ENCODE measurements at regions not wholly inside any gene's neighbourhood (a gene's known extent, or its start where the extent isn't known, plus 50 kb on each side); places are given as distances from the start of the nearest gene placed in this dataset.

- intact Hi-C loops (cut with micrococcal nuclease; ENCODE audit: unreplicated experiment), result no loop called here
- ChIA-PET POLR2A (ENCODE audit: unreplicated experiment) (no interaction called here), CTCF (no interaction called here)
- no TSS peak for BruUV-seq (replicated peaks)
- H3K4me1 ChIP-seq (replicated peaks; ENCODE audit: insufficient read depth), result no peaks in the 10 kb centered on the region
- H3K9me2 ChIP-seq (ENCODE audit: insufficient read depth), result no peaks in the 10 kb centered on the region
- no peak overlapping the region for H3K27ac ChIP-seq
- H4K20me1 ChIP-seq (ENCODE audit: insufficient read depth), result no peaks in the 10 kb centered on the region
- no peak overlapping the region for H3K4me3 ChIP-seq
- H3K27me3 ChIP-seq (ENCODE audit: insufficient read depth, low read depth), result no peaks in the 10 kb centered on the region
- H3K36me3 ChIP-seq (ENCODE audit: low read depth), result no peaks in the 10 kb centered on the region
- no peaks in the 10 kb centered on the region for H3F3A ChIP-seq (ENCODE audit: insufficient read depth, low read depth)
- no peaks in the 10 kb centered on the region for H3K79me2 ChIP-seq (ENCODE audit: low read depth)
- no peak for TF ChIP-seq CTCF (conservative IDR thresholded peaks at IDR 0.05)
- TF ChIP-seq EZH2 (IDR thresholded peaks at IDR 0.05; ENCODE audit: low read depth), result no peak
- no peak overlapping the region for H3K4me2 ChIP-seq
- DNase-seq, result no peak
- no peak overlapping the region for H2AFZ ChIP-seq
- no peaks in the 10 kb centered on the region for H3K9me3 ChIP-seq (ENCODE audit: insufficient read depth, low read depth)
Measured at GRCh38 chr10:108436096-108436495, 1271.6 kb upstream of the SORCS1 start.

- Histone ChIP-seq H3F3A (ENCODE audit: insufficient read depth, low read depth) (no peaks in the 10 kb centered on the region), H3K4me2 (no peak overlapping the region), H3K36me3 (ENCODE audit: low read depth) (no peaks in the 10 kb centered on the region), H3K9me2 (ENCODE audit: insufficient read depth) (no peaks in the 10 kb centered on the region), H3K27me3 (ENCODE audit: insufficient read depth, low read depth) (no peaks in the 10 kb centered on the region), H3K4me3 (no peak overlapping the region), H3K9me3 (ENCODE audit: insufficient read depth, low read depth) (no peaks in the 10 kb centered on the region), H2AFZ (no peak overlapping the region), H3K4me1 (replicated peaks; ENCODE audit: insufficient read depth) (no peaks in the 10 kb centered on the region), H4K20me1 (ENCODE audit: insufficient read depth) (no peaks in the 10 kb centered on the region), H3K79me2 (ENCODE audit: low read depth) (no peaks in the 10 kb centered on the region), H3K27ac (no peak overlapping the region)
- no TSS peak for BruUV-seq (replicated peaks)
- intact Hi-C loops (cut with micrococcal nuclease; ENCODE audit: unreplicated experiment), result no loop called here
- CTCF ChIA-PET, result no interaction called here
- POLR2A ChIA-PET (ENCODE audit: unreplicated experiment), result no interaction called here
- TF ChIP-seq CTCF (conservative IDR thresholded peaks at IDR 0.05) (no peak), EZH2 (IDR thresholded peaks at IDR 0.05; ENCODE audit: low read depth) (no peak)
- DNase-seq, result no peak
Measured at GRCh38 chr10:108434559-108435252, 1270.2 kb upstream of the SORCS1 start.

GRCh38 chr10:108427146-108427545 lies 1262.6 kb upstream of the SORCS1 start:
- no peaks in the 10 kb centered on the region for H3K36me3 ChIP-seq (ENCODE audit: low read depth)
- no peaks in the 10 kb centered on the region for H3K27me3 ChIP-seq (ENCODE audit: insufficient read depth, low read depth)
- no peak overlapping the region for H3K27ac ChIP-seq
- H3K9me2 ChIP-seq (ENCODE audit: insufficient read depth), result no peaks in the 10 kb centered on the region; the same call in 1 of the 2 replicates
- H3K4me3 ChIP-seq, result no peak overlapping the region
- ChIA-PET CTCF (no interaction called here), POLR2A (ENCODE audit: unreplicated experiment) (no interaction called here)
- H3F3A ChIP-seq (ENCODE audit: insufficient read depth, low read depth), result no peaks in the 10 kb centered on the region
- no peak overlapping the region for H2AFZ ChIP-seq
- no TSS peak for BruUV-seq (replicated peaks)
- no peaks in the 10 kb centered on the region for H4K20me1 ChIP-seq (ENCODE audit: insufficient read depth)
- H3K79me2 ChIP-seq (ENCODE audit: low read depth), result no peaks in the 10 kb centered on the region
- DNase-seq, result no peak
- H3K4me1 ChIP-seq (replicated peaks; ENCODE audit: insufficient read depth), result no peaks in the 10 kb centered on the region
- H3K9me3 ChIP-seq (ENCODE audit: insufficient read depth, low read depth), result no peaks in the 10 kb centered on the region
- no peak for TF ChIP-seq CTCF (conservative IDR thresholded peaks at IDR 0.05)
- H3K4me2 ChIP-seq, result no peak overlapping the region
- intact Hi-C loops (cut with micrococcal nuclease; ENCODE audit: unreplicated experiment), result no loop called here

Measured in PC-9 (cell line).